Naive thymus-derived CD8-positive, alpha-beta T cell (primary cell): ENCODE measurements at regions not wholly inside any gene's neighbourhood (a gene's known extent, or its start where the extent isn't known, plus 50 kb on each side); places are given as distances from the start of the nearest gene placed in this dataset.

Source experiments
- ATAC-seq, 2 donors: fragments of 150-1000 bp; cut with Tn5 transposase in 1 of 2; sonication (Bioruptor Pico), chemical (Tn5 transposase) in 1 of 2; 1 replicate in 1 of 2; 2 replicates in 1 of 2; pipeline ENCODE4 v1.10.0; 2021; ENCODE audit warnings: mild to moderate bottlenecking in 2 of 2, moderate library complexity in 2 of 2
- POLR2A ChIA-PET: fragments of 350-600 bp; sonication (Branson Sonifier 250); formaldehyde crosslinking; loops from one replicate; lab custom pipeline; 2021; ENCODE audit warnings: antibody characterized with exemption; lab: Charles Lee
- DNase-seq, 10 donors: peaks; one replicate each; pipeline versions ENCODE4 v3.0.0 to v3.0.0-alpha.2; 2020 to 2022
- H3K27ac Mint-ChIP-seq, 10 donors: one replicate each; pipeline ENCODE4 v1.8.0; 2020 to 2022; ENCODE audit warnings: mild to moderate bottlenecking in 10 of 10, mixed read lengths in 10 of 10, moderate library complexity in 4 of 10, inconsistent platforms in 1 of 10
- H3K27me3 Mint-ChIP-seq, 5 donors: one replicate each; pipeline ENCODE4 v1.8.0; 2021 to 2022; ENCODE audit warnings: mixed read lengths in 5 of 5
- H3K36me3 Mint-ChIP-seq, 3 donors: one replicate each; pipeline ENCODE4 v1.8.0; 2020 to 2022; ENCODE audit warnings: mixed read lengths in 3 of 3, mild to moderate bottlenecking in 2 of 3, inconsistent platforms in 1 of 3
- H3K4me1 Mint-ChIP-seq, 4 donors: one replicate each; pipeline ENCODE4 v1.8.0; 2021 to 2022; ENCODE audit warnings: mixed read lengths in 4 of 4
- H3K4me3 Mint-ChIP-seq, 10 donors: one replicate each; pipeline ENCODE4 v1.8.0; 2020 to 2022; ENCODE audit warnings: mild to moderate bottlenecking in 10 of 10, mixed read lengths in 10 of 10, moderate library complexity in 6 of 10, inconsistent platforms in 1 of 10
- H3K9me3 Mint-ChIP-seq, 9 donors: one replicate each; pipeline ENCODE4 v1.8.0; 2020 to 2022; ENCODE audit warnings: mixed read lengths in 9 of 9, mild to moderate bottlenecking in 3 of 9, inconsistent platforms in 1 of 9, moderate library complexity in 1 of 9

- no peak overlapping the region for H3K27ac Mint-ChIP-seq
- H3K27me3 Mint-ChIP-seq, result peaks cover 0 to 9% (median 2%) of the 10 kb centered on the region in 5 donors
- ATAC-seq (no peak), DNase-seq (no peak)
- POLR2A ChIA-PET, result no interaction called here
- H3K4me3 Mint-ChIP-seq, result no peak overlapping the region
- no peaks in the 10 kb centered on the region for H3K4me1 Mint-ChIP-seq
- H3K9me3 Mint-ChIP-seq, result peaks cover 0 to 7% (median 0%) of the 10 kb centered on the region in 9 donors
- H3K36me3 Mint-ChIP-seq, result no peaks in the 10 kb centered on the region
Measured at GRCh38 chr5:2574155-2574554, 177.3 kb downstream of the IRX2 start.

GRCh38 chr5:2570586-2570985 lies 180.9 kb downstream of the IRX2 start:
- POLR2A ChIA-PET, result no interaction called here
- Mint-ChIP-seq H3K4me3 (no peak overlapping the region), H3K4me1 (no peaks in the 10 kb centered on the region), H3K27me3 (peaks cover 0 to 25% (median 4%) of the 10 kb centered on the region in 5 donors), H3K36me3 (no peaks in the 10 kb centered on the region), H3K27ac (no peak overlapping the region), H3K9me3 (peaks cover 0 to 21% (median 2%) of the 10 kb centered on the region in 9 donors)
- no peak for DNase-seq
- ATAC-seq, result no peak

GRCh38 chr5:2569774-2570542 lies 181.5 kb downstream of the IRX2 start:
- no peak overlapping the region for H3K4me3 Mint-ChIP-seq
- H3K27ac Mint-ChIP-seq, result no peak overlapping the region
- no peaks in the 10 kb centered on the region for H3K4me1 Mint-ChIP-seq
- POLR2A ChIA-PET, result no interaction called here
- H3K9me3 Mint-ChIP-seq, result peaks cover 0 to 21% (median 3%) of the 10 kb centered on the region in 9 donors
- peaks cover 0 to 25% (median 4%) of the 10 kb centered on the region in 5 donors for H3K27me3 Mint-ChIP-seq
- ATAC-seq (no peak), DNase-seq (no peak)
- no peaks in the 10 kb centered on the region for H3K36me3 Mint-ChIP-seq

GRCh38 chr5:2569176-2569575 lies 182.3 kb downstream of the IRX2 start:
- DNase-seq (no peak), ATAC-seq (no peak)
- H3K4me1 Mint-ChIP-seq, result no peaks in the 10 kb centered on the region
- peaks cover 0 to 21% (median 3%) of the 10 kb centered on the region in 9 donors for H3K9me3 Mint-ChIP-seq
- peaks cover 0 to 25% (median 4%) of the 10 kb centered on the region in 5 donors for H3K27me3 Mint-ChIP-seq
- POLR2A ChIA-PET, result no interaction called here
- H3K36me3 Mint-ChIP-seq, result no peaks in the 10 kb centered on the region
- no peak overlapping the region for H3K4me3 Mint-ChIP-seq
- H3K27ac Mint-ChIP-seq, result no peak overlapping the region

GRCh38 chr5:2566284-2566683 lies 185.2 kb downstream of the IRX2 start:
- Mint-ChIP-seq H3K4me3 (no peak overlapping the region), H3K36me3 (no peaks in the 10 kb centered on the region), H3K4me1 (no peaks in the 10 kb centered on the region), H3K27me3 (peaks cover 0 to 47% (median 14%) of the 10 kb centered on the region in 5 donors), H3K9me3 (peaks cover 0 to 21% (median 6%) of the 10 kb centered on the region in 9 donors), H3K27ac (no peak overlapping the region)
- DNase-seq (no peak), ATAC-seq (no peak)
- POLR2A ChIA-PET, result no interaction called here

GRCh38 chr5:2565147-2565546 lies 186.3 kb downstream of the IRX2 start:
- Mint-ChIP-seq H3K36me3 (no peaks in the 10 kb centered on the region), H3K9me3 (peaks cover 0 to 21% (median 6%) of the 10 kb centered on the region in 9 donors), H3K27me3 (peaks cover 0 to 47% (median 12%) of the 10 kb centered on the region in 5 donors), H3K4me1 (no peaks in the 10 kb centered on the region), H3K4me3 (no peak overlapping the region), H3K27ac (peak overlapping the region in 1 of 10 donors; percentile 40)
- DNase-seq (no peak), ATAC-seq (no peak)
- POLR2A ChIA-PET, result no interaction called here

- peaks cover 0 to 16% (median 3%) of the 10 kb centered on the region in 9 donors for H3K9me3 Mint-ChIP-seq
- no peaks in the 10 kb centered on the region for H3K4me1 Mint-ChIP-seq
- H3K27ac Mint-ChIP-seq, result no peak overlapping the region
- H3K27me3 Mint-ChIP-seq, result peaks cover 0 to 35% (median 8%) of the 10 kb centered on the region in 5 donors
- no peak for ATAC-seq
- POLR2A ChIA-PET, result no interaction called here
- H3K36me3 Mint-ChIP-seq, result no peaks in the 10 kb centered on the region
- no peak for DNase-seq
- H3K4me3 Mint-ChIP-seq, result no peak overlapping the region
Measured at GRCh38 chr5:2563046-2563445, 188.4 kb downstream of the IRX2 start.

GRCh38 chr5:2562036-2562435 lies 189.4 kb downstream of the IRX2 start:
- Mint-ChIP-seq H3K4me1 (no peaks in the 10 kb centered on the region), H3K9me3 (peaks cover 0 to 9% (median 2%) of the 10 kb centered on the region in 9 donors), H3K27me3 (peaks cover 0 to 25% (median 10%) of the 10 kb centered on the region in 5 donors), H3K27ac (no peak overlapping the region), H3K4me3 (no peak overlapping the region), H3K36me3 (no peaks in the 10 kb centered on the region)
- POLR2A ChIA-PET, result no interaction called here
- ATAC-seq (no peak), DNase-seq (no peak)

- Mint-ChIP-seq H3K27ac (peak overlapping the region in 1 of 10 donors; percentile 14), H3K4me3 (no peak overlapping the region), H3K4me1 (no peaks in the 10 kb centered on the region), H3K27me3 (peaks cover 0 to 22% (median 10%) of the 10 kb centered on the region in 5 donors), H3K36me3 (no peaks in the 10 kb centered on the region), H3K9me3 (peaks cover 0 to 14% (median 3%) of the 10 kb centered on the region in 9 donors)
- DNase-seq, result no peak
- no peak for ATAC-seq
- POLR2A ChIA-PET, result no interaction called here
Measured at GRCh38 chr5:2560435-2560834, 191.0 kb downstream of the IRX2 start.

GRCh38 chr5:2557435-2557834 lies 194.0 kb downstream of the IRX2 start:
- H3K4me3 Mint-ChIP-seq, result no peak overlapping the region
- ATAC-seq (no peak), DNase-seq (no peak)
- H3K27me3 Mint-ChIP-seq, result peaks cover 0 to 13% (median 2%) of the 10 kb centered on the region in 5 donors
- POLR2A ChIA-PET, result no interaction called here
- no peak overlapping the region for H3K27ac Mint-ChIP-seq
- peaks cover 12 to 43% (median 19%) of the 10 kb centered on the region in 9 donors for H3K9me3 Mint-ChIP-seq
- H3K4me1 Mint-ChIP-seq, result no peaks in the 10 kb centered on the region
- peaks cover 0 to 17% (median 0%) of the 10 kb centered on the region in 3 donors for H3K36me3 Mint-ChIP-seq

GRCh38 chr5:2556375-2556966 lies 195.0 kb downstream of the IRX2 start:
- H3K27me3 Mint-ChIP-seq, result peaks cover 0 to 7% (median 2%) of the 10 kb centered on the region in 5 donors
- peaks cover 12 to 44% (median 19%) of the 10 kb centered on the region in 9 donors for H3K9me3 Mint-ChIP-seq
- H3K36me3 Mint-ChIP-seq, result peaks cover 0 to 17% (median 0%) of the 10 kb centered on the region in 3 donors
- DNase-seq (no peak), ATAC-seq (no peak)
- no peak overlapping the region for H3K27ac Mint-ChIP-seq
- no peaks in the 10 kb centered on the region for H3K4me1 Mint-ChIP-seq
- POLR2A ChIA-PET, result no interaction called here
- H3K4me3 Mint-ChIP-seq, result no peak overlapping the region

GRCh38 chr5:2553611-2554010 lies 197.9 kb downstream of the IRX2 start:
- POLR2A ChIA-PET, result no interaction called here

GRCh38 chr5:2550509-2550908 lies 201.0 kb downstream of the IRX2 start:
- H3K27me3 Mint-ChIP-seq, result peaks cover 0 to 4% (median 0%) of the 10 kb centered on the region in 5 donors
- no peaks in the 10 kb centered on the region for H3K4me1 Mint-ChIP-seq
- POLR2A ChIA-PET, result no interaction called here
- H3K36me3 Mint-ChIP-seq, result peaks cover 0 to 17% (median 0%) of the 10 kb centered on the region in 3 donors
- DNase-seq (no peak), ATAC-seq (no peak)
- H3K4me3 Mint-ChIP-seq, result no peak overlapping the region
- no peak overlapping the region for H3K27ac Mint-ChIP-seq
- peaks cover 9 to 40% (median 19%) of the 10 kb centered on the region in 9 donors for H3K9me3 Mint-ChIP-seq

More at GRCh38 chr5:2553611-2554010, 197.9 kb downstream of the IRX2 start:
- H3K4me3 Mint-ChIP-seq, result no peak overlapping the region
- H3K27ac Mint-ChIP-seq, result no peak overlapping the region
- DNase-seq (no peak), ATAC-seq (no peak)
- peaks cover 0 to 17% (median 0%) of the 10 kb centered on the region in 3 donors for H3K36me3 Mint-ChIP-seq
- H3K9me3 Mint-ChIP-seq, result peaks cover 12 to 49% (median 19%) of the 10 kb centered on the region in 9 donors
- peaks cover 0 to 7% (median 2%) of the 10 kb centered on the region in 5 donors for H3K27me3 Mint-ChIP-seq
- H3K4me1 Mint-ChIP-seq, result no peaks in the 10 kb centered on the region
